ENCODE measurements at regions not wholly inside any gene's neighbourhood (a gene's known extent, or its start where the extent isn't known, plus 50 kb on each side); places are given as distances from the start of the nearest gene placed in this dataset.

- TF ChIP-seq USF2 (IDR thresholded peaks at IDR 0.05; ENCODE audit: low read length) = no peak
- no peak for TF ChIP-seq SUZ12 (IDR thresholded peaks at IDR 0.05; ENCODE audit: low read length)
- TF ChIP-seq TAF7 (optimal IDR thresholded peaks at IDR 0.05; ENCODE audit: borderline replicate concordance, low read depth, low read length) = no peak
- no peak for TF ChIP-seq RAD21 (IDR thresholded peaks at IDR 0.05 in 1 of 2, conservative IDR thresholded peaks at IDR 0.05 in 1 of 2; ENCODE audit: low read depth in 2 of 2, low read length in 2 of 2)
- no peak for TF ChIP-seq FOSL1 (IDR thresholded peaks at IDR 0.05; ENCODE audit: insufficient read depth, low read depth, low read length)
- no peak for TF ChIP-seq KDM5A (IDR thresholded peaks at IDR 0.05; ENCODE audit: low read length)
- no peak for TF ChIP-seq BACH1 (IDR thresholded peaks at IDR 0.05; ENCODE audit: low read length)
These were observed 882.2 kb upstream of the SLC10A2 start (continued) for GRCh38 chr13:103948426-103948825.
